ENCODE measurements at regions not wholly inside any gene's neighbourhood (a gene's known extent, or its start where the extent isn't known, plus 50 kb on each side); places are given as distances from the start of the nearest gene placed in this dataset.

DNA sequence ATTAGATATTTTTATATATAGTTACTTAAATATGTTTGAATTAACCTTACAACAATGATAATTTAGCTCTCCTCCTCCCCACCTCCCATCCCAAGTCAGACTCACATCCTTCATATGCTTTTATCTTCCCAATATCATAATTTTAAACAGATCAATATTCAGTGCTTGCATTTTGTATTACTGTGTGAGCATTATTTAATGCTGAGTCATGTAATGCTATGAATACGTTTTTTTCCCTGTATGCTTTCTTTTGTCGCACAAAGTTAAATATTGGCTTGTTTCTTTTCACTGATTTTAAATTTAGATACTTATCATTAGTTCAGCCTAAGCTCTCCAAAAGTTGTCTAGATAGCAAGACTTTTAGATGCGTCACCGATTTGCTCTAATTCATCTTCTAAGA, 471.6 kb upstream of the SGO1 start:
- Histone ChIP-seq H3K14ac (ENCODE audit: insufficient read depth, low read length) (no peak overlapping the region), H3K79me1 (ENCODE audit: insufficient read depth, low read depth, low read length, poor library complexity, severe bottlenecking) (no peaks in the 10 kb centered on the region), H2AK5ac (ENCODE audit: insufficient read length, low read length) (no peak overlapping the region), H2BK5ac (ENCODE audit: insufficient read length, low read length) (no peak overlapping the region), H4K8ac (replicated peaks; ENCODE audit: insufficient read length, low read depth, low read length) (no peak overlapping the region), H3K4me2 (ENCODE audit: insufficient read depth, insufficient read length, low read length) (no peak overlapping the region), H4K5ac (ENCODE audit: insufficient read length, low read depth, low read length) (no peak overlapping the region), H3K27ac (ENCODE audit: insufficient read length, low read depth, low read length) (no peak overlapping the region), H4K91ac (ENCODE audit: insufficient read length, low read depth, low read length) (no peak overlapping the region), H3K56ac (ENCODE audit: insufficient read length, low read depth, low read length) (no peak overlapping the region), H3K79me2 (ENCODE audit: insufficient read depth, low read length) (no peaks in the 10 kb centered on the region), H3K23ac (ENCODE audit: insufficient read length, low read depth, low read length) (no peak overlapping the region), H2BK120ac (ENCODE audit: low read depth, low read length, poor library complexity, severe bottlenecking) (no peak overlapping the region), H2AFZ (ENCODE audit: low read length) (no peak overlapping the region), H2BK15ac (ENCODE audit: low read depth, low read length) (no peak overlapping the region), H3K9ac (ENCODE audit: extremely low read depth, insufficient read length, low read length) (no peak overlapping the region), H3K4me1 (ENCODE audit: insufficient read depth, low read length) (no peaks in the 10 kb centered on the region), H3K4ac (ENCODE audit: low read depth, low read length) (no peak overlapping the region), H3T11ph (ENCODE audit: low read length) (no peak overlapping the region), H3K27me3 (ENCODE audit: insufficient read depth, low read length) (no peaks in the 10 kb centered on the region), H4K20me1 (ENCODE audit: control insufficient read depth, insufficient read depth, insufficient read length) (no peaks in the 10 kb centered on the region), H2BK12ac (ENCODE audit: insufficient read length, low read depth, low read length) (no peak overlapping the region), H3K23me2 (ENCODE audit: insufficient read length, low read depth, low read length, poor library complexity, severe bottlenecking) (no peaks in the 10 kb centered on the region), H2BK20ac (ENCODE audit: low read depth, low read length, poor library complexity, severe bottlenecking) (no peak overlapping the region), H3K9me3 (ENCODE audit: control insufficient read depth, low read depth, low read length) (no peaks in the 10 kb centered on the region), H3K18ac (ENCODE audit: insufficient read length, low read depth, low read length) (no peak overlapping the region)
- WGBS (ENCODE audit: extremely low coverage, insufficient read length, low lambda C conversion rate), result no CpG with 5 or more reads among the region's 4 CpGs
- Mint-ChIP-seq H3K27me3 (ENCODE audit: low read depth) (no peaks in the 10 kb centered on the region; the same call in 1 of the 2 replicates), H3K4me3 (no peak overlapping the region), H3K27ac (peak overlapping the region in 1 of 3 experiments; percentile 33; a peak in 1 of 7 replicates), H3K36me3 (ENCODE audit: insufficient read depth in 1 of 3, low read depth in 3 of 3) (no peaks in the 10 kb centered on the region), H3K9me3 (no peaks in the 10 kb centered on the region; a peak in 1 of 5 replicates), H3K4me1 (no peaks in the 10 kb centered on the region)
- no peak for DNase-seq
- TF ChIP-seq, protein P1, sequence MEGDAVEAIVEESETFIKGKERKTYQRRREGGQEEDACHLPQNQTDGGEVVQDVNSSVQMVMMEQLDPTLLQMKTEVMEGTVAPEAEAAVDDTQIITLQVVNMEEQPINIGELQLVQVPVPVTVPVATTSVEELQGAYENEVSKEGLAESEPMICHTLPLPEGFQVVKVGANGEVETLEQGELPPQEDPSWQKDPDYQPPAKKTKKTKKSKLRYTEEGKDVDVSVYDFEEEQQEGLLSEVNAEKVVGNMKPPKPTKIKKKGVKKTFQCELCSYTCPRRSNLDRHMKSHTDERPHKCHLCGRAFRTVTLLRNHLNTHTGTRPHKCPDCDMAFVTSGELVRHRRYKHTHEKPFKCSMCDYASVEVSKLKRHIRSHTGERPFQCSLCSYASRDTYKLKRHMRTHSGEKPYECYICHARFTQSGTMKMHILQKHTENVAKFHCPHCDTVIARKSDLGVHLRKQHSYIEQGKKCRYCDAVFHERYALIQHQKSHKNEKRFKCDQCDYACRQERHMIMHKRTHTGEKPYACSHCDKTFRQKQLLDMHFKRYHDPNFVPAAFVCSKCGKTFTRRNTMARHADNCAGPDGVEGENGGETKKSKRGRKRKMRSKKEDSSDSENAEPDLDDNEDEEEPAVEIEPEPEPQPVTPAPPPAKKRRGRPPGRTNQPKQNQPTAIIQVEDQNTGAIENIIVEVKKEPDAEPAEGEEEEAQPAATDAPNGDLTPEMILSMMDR (conservative IDR thresholded peaks at IDR 0.05), result no peak

All from H9 (cell line).